ENCODE measurements at regions not wholly inside any gene's neighbourhood (a gene's known extent, or its start where the extent isn't known, plus 50 kb on each side); places are given as distances from the start of the nearest gene placed in this dataset.

DNA sequence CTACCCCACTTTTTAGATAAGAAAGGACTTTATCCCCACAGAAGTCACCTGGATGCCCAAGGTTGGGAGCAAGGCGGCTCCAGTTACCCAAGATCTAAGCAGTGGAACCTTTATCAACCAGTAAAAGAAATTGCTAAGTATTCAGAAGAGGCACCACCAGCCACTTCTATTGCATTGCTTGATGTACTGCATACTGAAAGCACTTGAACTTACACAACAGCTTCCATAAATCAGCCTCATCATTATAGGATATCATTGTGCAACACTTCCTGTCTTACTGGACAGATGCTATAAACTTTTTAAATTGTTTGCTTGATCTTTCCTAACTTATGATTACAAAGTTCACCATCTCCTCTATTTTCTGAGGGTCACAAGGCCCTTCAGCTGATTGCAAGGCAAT, 642.7 kb upstream of the CXADR start:
- DNase-seq: no peak

DNA sequence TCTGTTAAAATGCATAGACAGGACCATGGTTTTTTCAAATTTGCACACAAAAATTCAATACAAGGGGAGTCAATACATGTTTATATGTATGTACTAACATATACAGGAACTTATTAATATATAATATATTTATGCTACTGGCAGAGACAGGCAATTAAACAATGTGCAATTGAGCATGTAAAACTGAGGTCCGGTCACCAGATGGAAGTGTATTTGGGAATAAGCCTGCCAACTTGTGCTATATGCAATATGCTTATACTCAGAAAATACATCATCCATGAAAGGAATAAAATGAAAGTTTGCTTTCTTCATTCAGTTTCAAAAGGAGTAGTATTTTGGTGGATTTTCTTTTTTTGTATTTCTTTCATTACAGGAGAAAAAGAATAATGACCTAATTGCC, 640.2 kb upstream of the CXADR start:
- no peak for DNase-seq

DNA sequence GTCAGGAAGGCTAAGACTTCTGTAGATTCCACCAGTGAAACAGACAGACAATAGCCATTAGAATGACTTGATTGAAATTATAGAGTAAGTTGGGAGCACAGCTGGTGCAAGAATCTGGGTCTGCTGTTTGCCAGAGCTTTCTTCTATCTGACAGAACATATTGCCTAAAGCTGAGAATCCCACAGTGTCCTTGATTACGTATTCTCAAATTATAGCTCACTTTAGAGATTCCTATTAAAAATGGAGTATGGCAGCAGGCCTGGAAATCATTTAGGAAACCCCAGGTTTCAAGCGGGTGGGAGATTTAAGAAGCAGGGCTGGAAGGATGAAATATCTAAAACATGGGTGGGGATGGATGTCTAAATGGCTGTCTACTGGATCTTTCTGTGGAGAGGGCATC, 639.7 kb upstream of the CXADR start:
- DNase-seq: no peak

DNA sequence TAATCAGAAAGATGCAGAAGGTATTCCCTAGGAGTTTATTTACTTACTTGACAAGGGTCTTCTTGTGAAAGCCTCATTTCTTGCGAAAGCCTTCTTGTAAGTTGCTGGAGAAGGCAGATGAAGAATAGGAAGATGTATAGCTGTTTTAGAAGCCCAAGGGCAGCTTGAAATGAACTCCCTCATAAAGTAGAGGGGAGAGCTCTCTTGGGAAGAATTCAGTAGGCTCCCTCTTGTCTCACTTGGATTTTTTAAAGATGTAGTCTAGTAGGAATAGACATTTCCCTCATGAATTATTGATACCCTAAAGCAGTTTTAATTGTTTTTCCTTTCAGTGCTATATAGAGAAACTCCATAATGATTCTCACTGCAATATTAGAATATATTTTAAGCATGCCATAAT, 639.2 kb upstream of the CXADR start:
- DNase-seq: no peak

DNA sequence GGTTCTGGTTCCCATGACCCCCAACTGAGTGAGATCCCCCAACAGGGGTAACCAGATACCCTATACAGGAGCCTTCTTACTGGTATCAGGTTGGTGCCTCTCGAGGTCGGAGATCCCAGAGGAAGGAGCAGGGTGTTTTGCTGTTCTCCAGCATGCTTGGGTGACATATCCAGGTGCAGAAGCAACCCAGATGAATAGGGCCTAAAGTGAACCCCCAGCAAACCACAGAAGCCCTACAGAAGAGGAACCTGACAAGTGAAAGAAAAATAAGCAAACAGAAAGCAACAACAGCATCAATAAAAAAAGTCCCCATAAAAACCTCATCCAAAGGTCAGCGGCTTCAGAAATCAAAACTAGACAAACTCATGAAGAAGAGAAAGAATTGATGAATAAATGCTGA, 633.4 kb upstream of the CXADR start:
- DNase-seq: no peak

DNA sequence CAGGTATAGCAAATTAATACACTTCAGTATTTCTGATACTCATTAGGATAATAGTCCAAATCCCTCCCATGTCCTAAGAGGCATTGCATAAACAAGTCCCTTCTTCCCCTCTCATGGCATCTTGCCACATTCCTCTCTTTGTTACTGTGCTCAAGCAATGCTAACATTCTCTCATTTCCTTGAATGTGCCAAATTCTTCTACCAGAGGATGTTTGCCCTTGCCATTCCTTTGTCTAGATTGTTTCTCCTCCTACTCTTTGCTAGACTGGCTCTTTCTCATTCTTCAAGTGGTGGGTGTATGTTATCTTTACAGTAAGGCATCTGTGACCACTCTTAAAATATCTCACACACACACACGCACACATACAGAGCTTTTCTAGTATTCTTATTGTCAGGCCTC, 621.0 kb upstream of the CXADR start:
- DNase-seq: no peak

DNA sequence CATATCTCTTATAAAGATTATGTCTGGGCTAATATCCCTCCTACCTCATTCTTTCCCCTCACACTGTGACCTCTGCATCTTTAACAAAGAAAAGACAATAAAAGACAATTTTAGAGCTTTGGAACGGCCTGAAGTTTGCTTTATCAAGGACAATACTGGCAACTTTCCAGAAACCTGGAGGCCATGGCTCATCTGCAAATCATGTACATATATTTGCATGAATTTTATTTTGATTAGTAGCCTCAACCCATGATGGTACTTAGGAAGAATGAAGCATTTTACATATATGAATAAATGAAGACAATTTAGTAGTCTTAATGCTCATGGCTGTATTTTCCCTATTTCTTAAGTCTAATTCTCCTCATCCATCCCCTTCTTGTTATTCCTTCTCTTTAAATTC, 612.2 kb upstream of the CXADR start:
- no peak for DNase-seq

DNA sequence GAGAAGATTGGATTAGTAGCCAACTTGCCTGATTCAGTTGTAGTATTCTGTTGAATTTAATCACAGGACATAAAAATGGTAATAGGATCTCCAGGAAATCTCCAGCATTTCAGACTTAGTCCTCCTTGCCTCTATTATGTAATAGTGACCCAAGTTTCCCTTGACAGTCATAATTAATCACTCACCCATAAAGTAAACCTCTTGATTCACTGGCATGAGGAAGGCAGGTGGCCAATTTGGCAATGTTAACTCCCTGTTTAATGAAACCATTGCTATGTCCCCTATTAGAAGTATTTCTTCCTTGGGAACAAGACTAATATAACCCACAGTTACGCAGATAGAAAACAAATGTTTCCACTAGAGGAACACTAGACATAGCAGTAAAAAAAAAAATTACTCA, 604.8 kb upstream of the CXADR start:
- DNase-seq: no peak

DNA sequence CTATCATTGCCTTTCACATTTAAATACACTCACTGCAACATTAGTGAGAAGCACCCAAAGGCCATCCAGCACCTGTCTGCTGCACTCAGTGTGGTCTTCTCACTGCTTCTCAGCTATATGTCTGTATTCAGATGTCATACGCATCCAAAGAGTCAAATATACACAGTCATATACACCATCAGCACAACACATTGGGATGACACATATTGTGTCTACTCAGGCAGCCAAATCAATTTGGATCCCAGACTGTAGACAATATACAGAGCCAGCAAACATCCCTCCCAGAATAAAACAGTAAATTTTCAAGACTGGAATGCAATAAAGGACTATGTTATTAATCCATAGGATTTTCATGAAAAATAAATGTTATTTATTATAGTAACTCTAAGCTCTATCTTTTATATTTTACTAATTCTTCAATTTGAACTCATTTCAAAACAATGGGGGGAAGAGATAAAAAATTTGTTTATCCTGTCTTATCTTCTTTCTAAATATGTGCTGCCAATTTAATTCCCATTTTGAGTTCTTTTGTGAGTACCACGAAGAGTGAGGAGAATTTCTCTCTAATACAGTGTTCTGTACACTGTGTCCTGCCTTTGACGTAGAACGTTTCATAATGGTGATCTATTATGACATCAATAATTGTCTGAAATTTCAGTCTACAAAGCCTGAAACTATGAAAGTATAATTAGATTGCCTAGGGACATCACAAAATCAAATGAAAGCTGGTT, 602.2 kb upstream of the CXADR start:
- DNase-seq: no peak

DNA sequence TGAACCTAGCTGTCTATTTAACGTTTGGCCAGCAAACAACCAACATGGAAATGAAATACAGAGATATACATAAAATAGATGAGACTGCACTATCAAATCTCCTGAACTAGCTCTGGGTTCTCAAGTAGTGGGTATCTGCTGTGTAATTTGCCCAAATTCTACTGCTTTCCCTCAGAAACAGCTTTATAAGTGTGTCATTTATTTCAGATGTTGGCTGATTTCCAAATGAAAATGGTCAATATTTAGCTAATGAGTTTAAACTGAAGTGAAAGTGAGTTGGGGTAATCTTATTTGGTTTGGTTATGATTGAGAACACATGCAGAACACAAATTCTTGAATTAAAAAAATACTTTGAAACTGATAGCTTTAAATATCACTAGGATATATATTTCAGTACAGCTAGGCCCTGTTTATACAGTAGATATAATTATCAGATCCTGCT, 601.7 kb upstream of the CXADR start:
- no peak for DNase-seq

DNA sequence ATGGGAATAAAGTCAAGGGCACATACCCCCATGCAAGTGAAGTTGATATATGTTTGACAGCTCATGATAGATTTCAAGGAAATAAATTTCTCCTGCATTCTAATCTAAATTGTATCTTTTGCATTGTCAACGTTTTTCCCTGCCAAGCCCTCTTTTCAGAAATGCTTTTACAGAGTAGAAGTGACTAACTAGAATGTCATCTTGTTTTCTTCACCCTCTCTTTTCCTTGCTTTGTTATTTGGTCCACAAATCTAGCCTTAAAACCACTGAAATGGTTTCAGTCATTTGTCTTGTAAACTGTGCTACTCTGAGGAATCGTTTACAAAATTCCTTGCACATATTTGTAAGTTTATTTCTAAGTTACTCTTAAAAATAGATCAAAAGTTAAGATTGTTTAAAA, 600.8 kb upstream of the CXADR start:
- no peak for DNase-seq

DNA sequence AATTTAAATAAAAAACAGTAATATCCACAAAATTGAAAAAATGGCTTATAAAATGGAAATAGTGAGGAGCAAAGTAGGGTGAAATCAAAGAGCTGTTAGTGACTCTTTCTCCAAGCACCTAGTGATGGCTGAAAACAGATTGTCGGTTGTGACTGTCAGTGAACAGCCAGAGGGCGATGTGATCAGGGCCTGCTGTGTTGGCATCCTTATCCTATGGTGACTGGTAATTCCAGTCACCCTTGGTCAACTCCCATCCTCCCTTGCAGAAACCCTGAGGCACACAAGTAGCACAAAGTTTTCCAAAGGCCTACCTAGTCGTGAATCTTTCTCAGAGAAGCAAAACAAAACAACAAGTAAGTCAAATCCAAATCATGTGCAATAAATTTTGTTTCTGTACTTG, 599.8 kb upstream of the CXADR start:
- DNase-seq: no peak

DNA sequence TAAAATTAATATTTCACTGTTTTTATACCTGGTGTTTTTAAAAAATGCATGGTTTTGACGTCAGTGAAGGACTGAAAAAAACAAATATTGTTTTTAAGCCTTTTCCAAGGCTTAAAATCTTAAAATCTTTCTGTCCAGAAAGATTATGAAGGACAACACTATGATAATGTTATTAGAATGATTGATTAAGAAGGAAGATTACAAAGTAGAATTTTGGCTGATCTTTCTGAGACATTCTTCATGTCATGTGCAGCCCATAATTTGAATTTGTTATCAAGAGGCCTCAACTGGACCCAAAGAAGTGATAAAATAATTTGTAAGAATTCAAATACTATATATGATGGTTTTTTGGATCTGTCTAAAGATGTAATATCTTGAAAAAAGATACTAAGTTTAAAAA, 584.4 kb upstream of the CXADR start:
- no peak for DNase-seq

DNA sequence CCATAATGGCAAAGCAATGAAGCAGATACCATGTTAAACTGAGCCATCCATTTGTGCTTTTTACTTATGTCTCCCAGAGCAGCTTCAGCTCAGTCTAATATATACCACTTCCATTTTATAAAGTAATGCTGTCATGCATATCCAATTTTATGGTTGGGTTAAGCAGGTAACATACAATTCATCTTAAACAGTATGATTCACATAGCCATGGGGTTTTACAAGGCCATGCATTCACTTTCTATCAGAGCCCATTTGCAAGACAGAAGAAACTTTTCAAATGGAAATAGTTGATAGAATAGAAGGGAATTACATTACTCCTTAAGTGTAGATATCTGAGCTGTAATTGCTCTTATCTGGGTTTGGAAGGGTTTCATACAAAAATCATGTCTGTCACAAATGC, 580.5 kb upstream of the CXADR start:
- no peak for DNase-seq

DNA sequence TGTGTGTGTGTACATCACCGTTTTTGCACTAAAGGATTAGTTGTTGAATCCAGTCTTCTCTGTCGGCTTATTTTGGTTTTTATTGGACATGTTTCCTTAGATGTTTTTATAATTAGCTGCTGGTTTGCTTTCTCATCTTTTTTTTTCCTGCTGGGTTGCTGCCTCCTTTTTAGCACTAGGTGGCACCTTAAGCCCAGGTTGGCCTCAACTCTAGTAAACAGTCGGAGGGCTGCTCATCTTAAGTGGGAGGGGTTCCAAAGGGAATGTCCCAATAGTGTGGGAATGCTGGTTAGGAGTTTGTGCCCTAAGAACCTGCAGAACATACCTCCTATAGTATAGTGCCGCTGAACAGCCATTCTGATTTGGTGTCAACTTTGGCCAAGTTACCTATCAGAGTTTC, 570.1 kb upstream of the CXADR start:
- no peak for DNase-seq

DNA sequence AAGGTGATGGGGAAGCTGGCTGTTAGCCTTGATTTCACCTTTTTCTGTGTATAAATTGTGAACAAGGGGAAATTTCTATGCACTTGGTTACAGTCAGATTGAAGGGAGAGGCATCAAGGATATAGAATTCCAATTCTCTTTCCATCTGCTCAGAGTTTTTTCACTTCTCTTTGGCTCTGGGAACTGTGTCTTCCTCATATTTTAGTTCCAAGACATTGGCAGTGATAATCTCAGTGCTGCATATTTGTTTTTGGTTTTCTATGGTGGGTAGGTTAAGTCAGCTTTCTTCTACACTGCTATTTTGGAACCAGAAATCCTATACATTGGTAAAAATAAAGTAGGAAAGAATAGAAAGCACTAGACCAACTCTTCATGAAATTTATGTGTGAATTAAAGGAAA, 569.6 kb upstream of the CXADR start:
- no peak for DNase-seq

DNA sequence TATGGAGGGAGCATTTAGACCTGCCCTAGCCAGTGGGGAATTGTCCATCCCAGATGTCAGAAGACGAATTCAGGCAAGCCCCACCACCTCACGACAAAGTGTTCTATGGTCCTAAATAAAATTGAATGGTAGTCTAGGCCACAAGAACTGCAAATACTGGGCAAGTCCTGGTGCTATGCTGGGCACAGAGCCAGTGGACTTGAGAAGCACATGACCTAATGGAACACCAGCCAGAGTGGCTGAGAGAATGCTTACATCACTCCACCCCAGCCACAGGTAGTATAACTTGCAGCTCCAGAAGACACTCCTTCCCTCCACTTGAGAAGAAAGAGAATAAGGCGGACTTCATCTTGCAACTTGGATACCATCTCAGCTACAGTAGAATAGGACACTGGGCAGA, 567.3 kb upstream of the CXADR start:
- DNase-seq: no peak

DNA sequence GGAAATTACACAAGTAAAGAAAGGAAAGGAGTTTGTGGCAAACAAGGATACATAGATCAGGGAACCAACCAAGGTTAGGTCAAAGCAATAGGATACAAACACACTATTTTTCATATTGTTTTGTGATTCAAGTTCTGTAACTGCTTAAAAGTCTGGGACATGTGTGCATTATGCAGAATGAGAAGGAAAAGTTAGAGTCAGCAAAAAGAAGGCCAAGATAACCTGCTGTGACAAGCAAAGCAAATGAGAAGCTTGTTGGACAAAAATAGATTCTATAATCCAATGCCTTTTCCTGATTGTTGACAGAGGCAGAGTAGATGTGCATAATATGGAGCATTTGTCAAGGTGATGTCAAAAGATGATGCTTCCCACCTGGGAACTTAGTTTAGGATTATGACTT, 556.0 kb upstream of the CXADR start:
- no peak for DNase-seq

DNA sequence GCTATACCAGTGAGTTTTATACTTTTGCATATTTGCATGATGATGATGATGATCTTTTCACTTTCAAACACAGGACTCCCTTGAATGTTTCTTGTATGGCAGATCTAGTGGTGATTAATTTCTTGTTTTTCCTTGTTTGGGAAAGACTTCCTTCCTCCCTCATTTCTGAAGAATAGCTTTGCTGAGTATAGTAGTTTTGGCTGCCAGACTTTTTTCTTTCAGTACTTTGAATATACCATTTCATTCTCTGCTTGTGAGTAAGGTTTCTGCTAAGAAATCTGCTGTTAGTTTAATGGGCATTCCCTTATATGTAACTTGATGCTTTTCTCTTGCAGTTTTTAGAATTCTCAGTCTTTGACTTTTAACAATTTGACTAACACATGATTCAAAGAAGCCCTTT, 547.4 kb upstream of the CXADR start:
- no peak for DNase-seq

DNA sequence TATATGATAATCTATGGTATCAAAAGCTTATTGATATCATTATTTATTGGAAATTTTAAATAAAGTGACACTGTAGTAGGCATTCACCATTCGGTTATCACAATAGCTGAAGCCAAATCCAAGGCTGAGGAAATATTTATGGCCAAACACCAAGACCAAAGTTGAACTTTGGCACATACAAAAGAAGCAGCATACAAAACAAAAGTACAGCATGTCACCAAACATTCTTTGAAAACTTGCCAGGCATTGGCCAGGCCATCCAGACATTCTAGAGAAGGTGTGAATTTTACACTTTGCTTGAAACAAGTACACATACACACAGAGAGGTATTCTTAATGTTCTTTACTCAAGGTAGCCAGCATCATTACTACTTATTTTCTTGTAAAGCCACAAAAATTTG, 544.4 kb upstream of the CXADR start:
- no peak for DNase-seq

DNA sequence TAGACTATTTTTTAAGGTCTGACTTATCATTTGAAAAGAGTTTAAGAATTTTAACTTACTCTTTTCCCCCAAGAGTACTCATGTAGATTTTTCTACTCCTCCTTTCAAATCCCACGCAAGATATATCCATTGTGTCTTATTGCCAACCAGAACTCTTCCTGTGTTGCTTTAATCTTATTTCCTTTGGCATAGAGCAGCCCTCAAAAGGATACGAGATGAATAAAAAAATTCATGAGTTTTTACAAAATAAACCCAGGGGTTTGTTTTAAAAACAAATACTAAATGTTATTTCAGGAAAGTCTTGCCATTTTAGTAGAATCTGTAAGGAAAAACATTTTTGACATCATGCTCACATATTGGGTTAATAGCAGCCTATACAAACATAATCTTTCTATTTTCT, 543.2 kb upstream of the CXADR start:
- no peak for DNase-seq

DNA sequence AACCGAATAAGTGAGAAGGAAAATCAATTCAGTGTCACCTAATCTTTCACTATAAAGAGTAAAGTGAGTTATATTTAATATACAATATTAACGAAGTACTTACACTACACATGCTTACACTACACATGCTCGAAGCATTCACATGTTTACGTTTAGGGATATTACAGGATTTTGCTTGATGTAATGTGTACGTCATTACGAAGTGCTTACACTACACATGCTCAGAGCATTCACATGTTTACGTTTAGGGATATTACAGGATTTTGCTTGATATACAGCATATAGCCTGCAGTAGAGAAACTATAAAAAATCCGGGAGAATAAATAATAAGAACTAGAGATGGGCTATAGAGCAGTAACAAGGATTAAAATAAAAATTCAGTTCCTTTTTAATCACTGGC, 538.8 kb upstream of the CXADR start:
- no peak for DNase-seq

DNA sequence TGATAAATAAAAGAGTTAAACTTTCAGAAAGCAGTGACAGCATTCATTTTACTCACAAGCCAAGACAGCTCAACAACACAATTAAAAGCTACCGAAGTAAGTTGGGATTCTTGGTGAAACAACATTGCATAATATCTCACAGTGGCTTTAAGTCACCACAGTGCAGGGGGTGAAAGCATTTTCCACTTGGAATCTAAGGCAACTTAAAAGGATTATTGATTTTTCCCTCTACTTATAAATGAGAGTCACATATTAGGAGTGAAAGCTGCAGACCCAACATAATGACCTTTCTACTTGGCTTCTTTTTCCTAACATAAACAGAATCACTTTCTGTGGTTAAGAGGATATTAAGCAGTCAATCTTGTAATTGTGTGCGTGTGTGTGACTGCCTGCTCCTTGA, 536.6 kb upstream of the CXADR start:
- DNase-seq: no peak

DNA sequence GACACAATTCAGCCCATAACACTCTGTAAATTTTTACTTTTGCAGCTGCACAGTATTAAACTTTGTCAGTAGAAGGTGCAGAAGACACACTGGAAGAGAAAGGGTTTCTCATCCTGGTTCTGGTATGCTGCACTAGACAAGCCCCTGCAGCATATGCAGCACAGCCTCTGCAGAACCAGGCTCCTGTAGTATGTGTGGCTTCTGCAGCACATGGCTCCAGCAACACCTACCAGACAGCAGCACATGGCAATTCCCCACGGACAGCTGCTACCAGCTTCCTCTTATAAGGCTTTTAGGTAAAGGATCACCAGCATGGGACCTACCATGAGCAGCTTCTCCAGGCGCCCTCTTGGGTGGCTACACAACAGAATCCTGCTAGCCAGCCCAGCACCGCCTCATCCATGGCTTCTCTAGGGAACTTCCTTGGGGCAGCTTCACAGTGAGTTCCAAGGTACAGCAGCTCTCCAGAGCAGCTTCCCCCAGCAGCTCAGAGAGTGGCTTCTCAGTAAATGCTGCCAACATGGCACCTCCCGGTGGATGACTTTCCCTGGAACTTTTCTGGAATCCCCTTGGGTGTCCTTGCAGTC, 534.4 kb upstream of the CXADR start:
- no peak for DNase-seq

DNA sequence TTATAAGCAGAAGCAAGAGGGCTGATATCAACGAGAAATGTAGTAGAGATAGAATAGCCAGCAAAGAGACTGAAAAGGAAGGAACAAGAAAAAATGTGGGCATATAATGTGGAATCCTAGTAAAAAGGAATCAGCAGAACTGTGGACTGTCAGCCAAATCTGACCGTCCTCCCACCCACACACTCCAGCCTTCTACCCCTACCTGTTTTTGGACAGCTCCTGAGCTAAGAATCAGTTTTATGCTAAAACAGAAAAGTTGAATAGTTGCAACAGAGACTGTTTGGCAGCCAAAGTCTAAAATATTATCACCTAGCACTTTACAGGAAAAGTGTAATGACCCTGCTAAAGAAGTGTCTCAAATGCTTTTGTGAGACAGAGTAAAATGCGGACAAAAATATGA, 533.3 kb upstream of the CXADR start:
- DNase-seq: no peak

Data from activated CD4-positive, alpha-beta T cell treated with anti-CD3 and anti-CD28 coated beads for 48 hours (primary cell).